ENCODE measurements at regions not wholly inside any gene's neighbourhood (a gene's known extent, or its start where the extent isn't known, plus 50 kb on each side); places are given as distances from the start of the nearest gene placed in this dataset.

DNA sequence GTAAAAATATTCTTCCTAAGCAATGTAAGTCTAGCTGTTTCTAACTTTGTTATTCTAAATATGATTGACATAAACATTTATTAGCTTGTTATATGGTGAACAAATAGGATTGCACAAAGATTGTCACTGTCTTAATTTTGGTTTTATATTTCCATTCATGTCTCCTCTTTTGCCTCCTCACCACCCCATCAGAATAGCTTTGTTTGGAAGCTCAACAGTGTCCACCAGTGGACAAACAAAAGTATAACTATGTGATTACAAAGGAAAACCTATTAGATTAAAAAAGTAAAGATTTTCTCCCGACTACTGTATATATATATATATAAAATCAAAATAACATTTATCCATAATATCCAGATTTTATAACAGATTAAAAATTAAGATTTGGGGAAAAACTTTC, 468.2 kb downstream of the ZIC3 start:
- no peak for TF ChIP-seq POLR2A (IDR thresholded peaks at IDR 0.05)
- no peak for TF ChIP-seq CTCF (IDR thresholded peaks at IDR 0.05)

Measured in lower leg skin (tissue), 3 donors.